HG03442 (cell line): ENCODE measurements at regions not wholly inside any gene's neighbourhood (a gene's known extent, or its start where the extent isn't known, plus 50 kb on each side); places are given as distances from the start of the nearest gene placed in this dataset.
"Not testable (repeated sequence)": the region's sequence is repeated elsewhere in the genome, so short reads cannot be mapped to it uniquely, and the experiment has no call there.

Source experiments
- ATAC-seq: cut with Tn5 transposase; IDR thresholded peaks from one replicate; pipeline ENCODE4 v1.9.1; 2021; ENCODE audit warnings: mild to moderate bottlenecking, moderate library complexity; ENCODE audit not compliant: unreplicated experiment

- no peak for ATAC-seq
These were observed 92.2 kb upstream of the NT5E start for GRCh38 chr6:85357651-85358050.

- ATAC-seq, result not testable (repeated sequence)
These were observed 93.1 kb upstream of the NT5E start for GRCh38 chr6:85356743-85357142.

- no peak for ATAC-seq
These were observed 94.1 kb upstream of the NT5E start for GRCh38 chr6:85355816-85356215.

GRCh38 chr6:85354761-85355618, 94.9 kb upstream of the NT5E start:
- ATAC-seq, result peak; percentile 92

DNA sequence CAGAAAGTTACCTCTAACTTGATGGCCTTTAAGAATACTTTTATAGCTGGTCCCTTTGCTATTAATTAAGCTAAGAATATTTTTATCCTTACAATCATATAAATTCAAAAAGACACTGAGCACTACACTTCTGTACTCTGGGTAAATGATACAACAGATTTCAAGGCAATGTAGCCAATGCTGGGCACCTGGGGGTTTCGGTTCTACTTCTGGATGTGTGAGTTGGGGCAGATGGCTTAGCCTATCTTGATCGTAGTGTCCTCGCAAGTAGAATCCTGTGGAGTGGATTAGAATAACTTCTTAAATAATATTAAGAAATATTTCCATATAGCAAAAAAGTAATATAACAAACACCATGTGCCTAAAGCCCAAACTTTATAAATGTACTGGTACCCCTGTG, 96.9 kb upstream of the NT5E start:
- no peak for ATAC-seq

GRCh38 chr6:85348643-85349042, 101.2 kb upstream of the NT5E start:
- no peak for ATAC-seq

GRCh38 chr6:85347812-85348211, 102.1 kb upstream of the NT5E start:
- ATAC-seq, result no peak

DNA sequence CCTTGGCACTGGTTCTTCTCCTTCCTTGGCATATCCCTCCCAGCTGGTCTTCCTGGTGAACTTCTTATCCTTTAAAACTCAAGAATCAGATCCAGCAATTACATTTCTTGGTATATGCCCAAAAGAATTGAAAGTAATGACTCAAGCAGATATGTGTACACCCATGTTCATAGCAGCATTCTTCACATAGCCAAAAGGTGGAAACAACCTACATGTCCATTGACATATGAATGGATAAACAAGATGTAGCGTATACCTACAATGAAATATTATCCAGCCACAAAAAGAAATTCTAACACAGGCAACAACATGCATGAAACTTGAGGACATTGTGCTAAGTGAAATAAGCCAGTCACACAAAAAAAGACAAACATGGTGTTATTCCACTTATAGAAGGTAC, 103.7 kb upstream of the NT5E start:
- ATAC-seq, result no peak

DNA sequence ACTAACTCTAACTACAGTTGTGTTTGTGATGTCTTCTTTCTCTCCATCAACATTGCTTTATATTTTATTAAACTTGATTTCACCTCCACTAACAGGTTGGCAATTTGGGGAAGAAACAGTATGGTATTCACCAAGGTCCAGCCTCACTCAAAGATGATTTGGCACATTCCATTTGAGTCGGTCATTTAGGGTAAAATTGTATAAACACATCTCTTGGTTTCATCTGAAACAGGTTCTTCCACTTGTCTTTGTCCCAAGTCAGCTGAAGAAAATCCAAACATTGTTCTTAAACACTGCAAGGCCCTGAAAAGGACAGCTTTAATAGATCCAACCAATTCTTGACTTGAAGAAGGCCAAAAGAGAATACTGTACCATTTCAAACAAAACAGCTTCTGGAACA, 104.9 kb upstream of the NT5E start:
- ATAC-seq, result no peak

- no peak for ATAC-seq
These were observed 106.5 kb upstream of the NT5E start for GRCh38 chr6:85343428-85343827.

DNA sequence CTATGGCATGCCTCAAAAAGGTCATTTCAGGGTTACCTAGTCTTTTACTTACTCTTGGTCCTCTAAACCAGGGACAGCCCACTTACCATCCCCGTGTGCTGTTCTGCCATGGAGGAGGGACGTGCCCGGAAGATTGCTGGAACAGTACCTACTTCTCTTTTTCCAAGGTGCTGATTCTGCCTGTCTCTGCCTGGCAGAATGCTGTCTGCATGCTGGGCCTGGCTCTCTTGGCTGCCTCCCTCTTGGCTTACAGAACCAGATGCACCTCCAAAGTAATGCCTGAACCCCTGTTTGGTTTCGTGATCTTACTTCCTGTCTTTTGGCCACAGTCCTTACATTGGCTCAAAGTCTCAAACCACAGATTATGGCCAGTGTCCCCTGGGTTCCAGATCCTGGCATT, 120.7 kb upstream of the NT5E start:
- no peak for ATAC-seq

DNA sequence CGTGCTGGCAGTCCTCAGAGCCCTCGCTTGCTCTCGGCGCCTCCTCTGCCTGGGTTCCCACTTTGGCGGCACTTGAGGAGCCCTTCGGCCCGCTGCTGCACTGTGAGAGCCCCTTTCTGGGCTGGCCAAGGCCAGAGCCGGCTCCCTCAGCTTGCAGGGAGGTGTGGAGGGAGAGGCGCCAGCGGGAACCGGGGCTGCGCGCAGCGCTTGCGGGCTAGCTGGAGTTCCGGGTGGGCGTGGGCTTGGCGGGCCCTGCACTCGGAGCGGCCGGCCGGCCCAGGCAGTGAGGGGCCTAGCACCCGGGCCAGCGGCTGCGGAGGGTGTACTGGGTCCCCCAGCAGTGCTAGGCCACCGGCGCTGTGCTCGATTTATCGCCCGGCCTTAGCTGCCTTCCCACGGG, 124.1 kb upstream of the NT5E start:
- not testable (repeated sequence) for ATAC-seq

DNA sequence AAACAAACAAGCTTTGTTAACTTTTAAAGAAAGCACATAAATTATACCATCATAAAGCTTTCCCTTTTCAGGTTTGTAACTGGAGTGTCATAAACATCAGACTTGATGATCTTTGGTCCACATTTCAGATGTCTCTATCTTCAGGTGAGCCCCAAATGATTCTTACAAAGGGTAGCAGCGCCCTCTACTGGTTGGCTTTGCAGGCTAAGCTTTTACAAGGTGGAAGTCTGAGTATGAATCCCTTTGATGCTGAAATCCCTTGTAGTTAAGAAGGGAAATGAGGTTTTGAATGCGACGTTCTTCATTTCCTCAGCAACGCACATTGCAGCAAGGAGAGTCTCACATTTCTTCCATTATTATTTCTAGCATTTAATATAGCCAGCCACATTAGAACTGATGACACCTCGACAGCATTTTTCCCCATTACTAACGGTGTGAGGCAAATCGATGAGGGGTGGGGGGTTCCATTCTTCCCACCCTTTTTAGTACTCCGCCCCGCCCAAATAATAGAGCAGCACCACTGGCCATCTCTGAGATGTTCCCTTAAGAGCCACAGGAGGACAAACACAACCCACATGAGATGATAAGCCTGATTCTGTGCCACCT, 126.3 kb upstream of the NT5E start:
- peak; percentile 87 for ATAC-seq

- no peak for ATAC-seq
These were observed 127.3 kb upstream of the NT5E start for GRCh38 chr6:85322446-85323105.

DNA sequence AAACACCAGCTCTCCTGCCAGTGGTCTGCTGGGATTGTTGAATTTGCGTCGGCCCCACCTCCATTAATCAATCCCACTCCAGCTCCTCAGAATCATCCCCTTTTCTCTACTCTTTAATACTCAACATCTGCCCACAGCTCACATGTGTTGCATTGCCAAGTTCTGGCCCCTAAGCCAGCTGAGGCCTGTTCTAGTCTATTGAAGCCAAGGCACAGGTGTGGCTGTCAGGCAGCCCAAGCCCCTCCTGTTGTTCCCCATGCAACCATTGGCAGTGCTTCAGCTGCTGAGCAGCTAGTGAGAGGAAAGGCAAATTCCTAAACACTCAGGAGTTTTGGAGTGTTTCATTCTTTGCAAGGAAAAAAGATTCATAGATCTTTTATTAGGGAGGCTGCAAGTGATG, 128.0 kb upstream of the NT5E start:
- ATAC-seq, result no peak

DNA sequence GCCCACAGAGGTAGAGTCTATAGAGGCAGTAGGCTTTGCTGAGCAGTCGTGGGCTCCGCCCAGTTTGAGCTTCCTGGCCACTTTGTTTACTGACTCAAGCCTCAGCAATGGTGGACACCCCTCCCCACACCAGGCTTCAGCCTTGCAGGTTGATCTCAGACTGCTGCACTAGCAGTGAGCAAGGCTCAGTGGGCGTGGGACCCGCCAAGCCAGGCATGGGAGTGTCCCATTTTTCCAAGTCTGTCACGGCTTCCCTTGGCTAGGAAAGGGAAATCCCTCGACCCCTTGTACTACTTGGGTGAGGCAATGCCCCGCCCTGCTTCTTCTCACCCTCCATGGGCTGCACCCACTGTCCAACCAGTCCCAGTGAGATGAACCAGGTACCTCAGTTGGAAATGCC, 135.3 kb upstream of the NT5E start:
- no peak for ATAC-seq

DNA sequence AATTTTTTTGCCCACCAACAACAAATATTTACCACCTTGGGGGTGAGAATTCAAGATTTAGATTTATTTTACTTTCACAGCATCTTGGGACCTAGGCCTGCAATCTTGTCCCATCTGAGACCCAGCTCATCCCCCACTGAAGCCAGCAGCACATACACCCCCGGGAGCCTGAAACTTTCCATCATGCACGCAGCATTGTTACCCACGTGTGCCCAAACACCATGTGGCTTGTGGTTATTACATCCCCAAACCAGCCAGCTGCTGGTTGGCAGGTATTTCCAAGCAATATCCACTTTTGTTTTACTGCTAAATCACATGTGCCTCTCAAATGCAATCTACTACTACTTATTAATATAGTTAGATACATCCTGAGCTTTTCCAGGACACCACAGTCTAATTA, 149.3 kb upstream of the NT5E start:
- ATAC-seq, result no peak

DNA sequence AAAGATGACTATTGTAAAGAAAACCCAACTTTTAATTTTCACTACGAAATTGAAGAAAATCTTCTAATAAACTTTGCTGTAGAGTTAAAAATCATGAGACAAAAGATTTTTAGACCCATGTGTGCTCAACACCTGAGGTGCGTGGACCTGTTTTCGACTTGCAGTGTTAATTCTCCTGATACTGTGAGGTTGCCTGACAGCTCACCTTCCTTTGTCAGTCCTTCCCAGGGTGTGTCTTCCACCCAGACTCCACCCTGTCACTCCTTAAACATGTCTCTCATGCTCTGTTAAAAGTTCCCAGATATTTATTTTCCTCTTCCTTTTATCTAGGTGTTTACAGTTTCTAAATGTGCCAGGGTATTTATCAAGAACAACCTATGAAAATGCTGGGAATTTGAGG, 151.3 kb upstream of the NT5E start:
- ATAC-seq, result no peak

GRCh38 chr6:85291326-85291725, 158.6 kb upstream of the NT5E start:
- no peak for ATAC-seq

- no peak for ATAC-seq
These were observed 162.2 kb upstream of the NT5E start for GRCh38 chr6:85287654-85288053.

GRCh38 chr6:85287158-85287557, 162.7 kb upstream of the NT5E start:
- no peak for ATAC-seq

- not testable (repeated sequence) for ATAC-seq
These were observed 163.4 kb upstream of the NT5E start for GRCh38 chr6:85286507-85286906.
